ENCODE measurements at regions not wholly inside any gene's neighbourhood (a gene's known extent, or its start where the extent isn't known, plus 50 kb on each side); places are given as distances from the start of the nearest gene placed in this dataset.

- Histone ChIP-seq H3K27ac (ENCODE audit: low read length) (no peak overlapping the region), H3K9me3 (ENCODE audit: control insufficient read depth, low read depth, low read length) (peaks cover 2% of the 10 kb centered on the region), H3K27me3 (ENCODE audit: control insufficient read depth, insufficient read depth, low read length) (no peaks in the 10 kb centered on the region), H3K4me1 (ENCODE audit: control insufficient read depth, low read depth, low read length) (peaks cover 14% of the 10 kb centered on the region), H3K4me3 (ENCODE audit: low read length) (no peak overlapping the region), H3K36me3 (ENCODE audit: control insufficient read depth, low read depth, low read length) (no peaks in the 10 kb centered on the region), H3K9ac (ENCODE audit: low read length) (no peak overlapping the region)
These were observed 214.6 kb downstream of the HDGFL1 start for GRCh38 chr6:22783931-22784330.

GRCh38 chr6:22784601-22785410, 215.4 kb downstream of the HDGFL1 start:
- H3K27ac ChIP-seq (ENCODE audit: low read length) = no peak overlapping the region

GRCh38 chr6:22788038-22788437, 218.7 kb downstream of the HDGFL1 start:
- Histone ChIP-seq H3K9ac (ENCODE audit: low read length) (no peak overlapping the region), H3K9me3 (ENCODE audit: control insufficient read depth, low read depth, low read length) (no peaks in the 10 kb centered on the region), H3K27me3 (ENCODE audit: control insufficient read depth, insufficient read depth, low read length) (no peaks in the 10 kb centered on the region), H3K4me1 (ENCODE audit: control insufficient read depth, low read depth, low read length) (peaks cover 14% of the 10 kb centered on the region), H3K4me3 (ENCODE audit: low read length) (no peak overlapping the region), H3K36me3 (ENCODE audit: control insufficient read depth, low read depth, low read length) (no peaks in the 10 kb centered on the region), H3K27ac (ENCODE audit: low read length) (no peak overlapping the region)

More at GRCh38 chr6:22784601-22785410, 215.4 kb downstream of the HDGFL1 start:
- Histone ChIP-seq H3K9me3 (ENCODE audit: control insufficient read depth, low read depth, low read length) (no peaks in the 10 kb centered on the region), H3K27me3 (ENCODE audit: control insufficient read depth, insufficient read depth, low read length) (no peaks in the 10 kb centered on the region), H3K9ac (ENCODE audit: low read length) (no peak overlapping the region), H3K4me1 (ENCODE audit: control insufficient read depth, low read depth, low read length) (peaks cover 14% of the 10 kb centered on the region), H3K4me3 (ENCODE audit: low read length) (no peak overlapping the region), H3K36me3 (ENCODE audit: control insufficient read depth, low read depth, low read length) (no peaks in the 10 kb centered on the region)

- Histone ChIP-seq H3K4me1 (ENCODE audit: control insufficient read depth, low read depth, low read length) (peaks cover 10% of the 10 kb centered on the region), H3K9ac (ENCODE audit: low read length) (no peak overlapping the region), H3K9me3 (ENCODE audit: control insufficient read depth, low read depth, low read length) (peaks cover 5% of the 10 kb centered on the region), H3K27me3 (ENCODE audit: control insufficient read depth, insufficient read depth, low read length) (no peaks in the 10 kb centered on the region), H3K36me3 (ENCODE audit: control insufficient read depth, low read depth, low read length) (no peaks in the 10 kb centered on the region), H3K4me3 (ENCODE audit: low read length) (no peak overlapping the region), H3K27ac (ENCODE audit: low read length) (no peak overlapping the region)
These were observed 219.9 kb downstream of the HDGFL1 start for GRCh38 chr6:22789315-22789714.

- Histone ChIP-seq H3K27ac (ENCODE audit: low read length) (no peak overlapping the region), H3K36me3 (ENCODE audit: control insufficient read depth, low read depth, low read length) (no peaks in the 10 kb centered on the region), H3K9ac (ENCODE audit: low read length) (no peak overlapping the region), H3K4me3 (ENCODE audit: low read length) (no peak overlapping the region), H3K4me1 (ENCODE audit: control insufficient read depth, low read depth, low read length) (no peaks in the 10 kb centered on the region), H3K9me3 (ENCODE audit: control insufficient read depth, low read depth, low read length) (peaks cover 9% of the 10 kb centered on the region), H3K27me3 (ENCODE audit: control insufficient read depth, insufficient read depth, low read length) (no peaks in the 10 kb centered on the region)
These were observed 225.5 kb downstream of the HDGFL1 start for GRCh38 chr6:22794844-22795243.

- Histone ChIP-seq H3K9ac (ENCODE audit: low read length) (no peak overlapping the region), H3K4me3 (ENCODE audit: low read length) (no peak overlapping the region), H3K27ac (ENCODE audit: low read length) (no peak overlapping the region), H3K27me3 (ENCODE audit: control insufficient read depth, insufficient read depth, low read length) (no peaks in the 10 kb centered on the region), H3K36me3 (ENCODE audit: control insufficient read depth, low read depth, low read length) (no peaks in the 10 kb centered on the region), H3K4me1 (ENCODE audit: control insufficient read depth, low read depth, low read length) (no peaks in the 10 kb centered on the region), H3K9me3 (ENCODE audit: control insufficient read depth, low read depth, low read length) (no peaks in the 10 kb centered on the region)
These were observed 231.1 kb downstream of the HDGFL1 start for GRCh38 chr6:22800451-22800850.

- H3K27ac ChIP-seq (ENCODE audit: low read length) = no peak overlapping the region
- no peak overlapping the region for H3K4me3 ChIP-seq (ENCODE audit: low read length)
- H3K36me3 ChIP-seq (ENCODE audit: control insufficient read depth, low read depth, low read length) = no peaks in the 10 kb centered on the region
- H3K27me3 ChIP-seq (ENCODE audit: control insufficient read depth, insufficient read depth, low read length) = no peaks in the 10 kb centered on the region
- no peak overlapping the region for H3K9ac ChIP-seq (ENCODE audit: low read length)
- no peaks in the 10 kb centered on the region for H3K9me3 ChIP-seq (ENCODE audit: control insufficient read depth, low read depth, low read length)
- H3K4me1 ChIP-seq (ENCODE audit: control insufficient read depth, low read depth, low read length) = no peaks in the 10 kb centered on the region
These were observed 232.5 kb downstream of the HDGFL1 start for GRCh38 chr6:22801831-22802230.

- Histone ChIP-seq H3K4me1 (ENCODE audit: control insufficient read depth, low read depth, low read length) (peaks cover 8% of the 10 kb centered on the region), H3K9ac (ENCODE audit: low read length) (no peak overlapping the region), H3K27me3 (ENCODE audit: control insufficient read depth, insufficient read depth, low read length) (no peaks in the 10 kb centered on the region), H3K9me3 (ENCODE audit: control insufficient read depth, low read depth, low read length) (no peaks in the 10 kb centered on the region), H3K27ac (ENCODE audit: low read length) (no peak overlapping the region), H3K4me3 (ENCODE audit: low read length) (no peak overlapping the region), H3K36me3 (ENCODE audit: control insufficient read depth, low read depth, low read length) (no peaks in the 10 kb centered on the region)
These were observed 235.4 kb downstream of the HDGFL1 start for GRCh38 chr6:22804620-22805261.

- no peak overlapping the region for H3K9ac ChIP-seq (ENCODE audit: low read length)
- H3K9me3 ChIP-seq (ENCODE audit: control insufficient read depth, low read depth, low read length) = no peaks in the 10 kb centered on the region
- no peak overlapping the region for H3K27ac ChIP-seq (ENCODE audit: low read length)
- no peaks in the 10 kb centered on the region for H3K27me3 ChIP-seq (ENCODE audit: control insufficient read depth, insufficient read depth, low read length)
- no peaks in the 10 kb centered on the region for H3K36me3 ChIP-seq (ENCODE audit: control insufficient read depth, low read depth, low read length)
- H3K4me1 ChIP-seq (ENCODE audit: control insufficient read depth, low read depth, low read length) = peaks cover 8% of the 10 kb centered on the region
- H3K4me3 ChIP-seq (ENCODE audit: low read length) = no peak overlapping the region
These were observed 237.9 kb downstream of the HDGFL1 start for GRCh38 chr6:22807261-22807660.

GRCh38 chr6:22807818-22808217, 238.5 kb downstream of the HDGFL1 start:
- Histone ChIP-seq H3K4me1 (ENCODE audit: control insufficient read depth, low read depth, low read length) (peaks cover 8% of the 10 kb centered on the region), H3K27ac (ENCODE audit: low read length) (no peak overlapping the region), H3K36me3 (ENCODE audit: control insufficient read depth, low read depth, low read length) (no peaks in the 10 kb centered on the region), H3K4me3 (ENCODE audit: low read length) (no peak overlapping the region), H3K9me3 (ENCODE audit: control insufficient read depth, low read depth, low read length) (no peaks in the 10 kb centered on the region), H3K27me3 (ENCODE audit: control insufficient read depth, insufficient read depth, low read length) (no peaks in the 10 kb centered on the region), H3K9ac (ENCODE audit: low read length) (no peak overlapping the region)

GRCh38 chr6:22808466-22808865, 239.1 kb downstream of the HDGFL1 start:
- H3K4me1 ChIP-seq (ENCODE audit: control insufficient read depth, low read depth, low read length) = peaks cover 8% of the 10 kb centered on the region
- H3K27ac ChIP-seq (ENCODE audit: low read length) = no peak overlapping the region
- no peak overlapping the region for H3K4me3 ChIP-seq (ENCODE audit: low read length)
- H3K9me3 ChIP-seq (ENCODE audit: control insufficient read depth, low read depth, low read length) = no peaks in the 10 kb centered on the region
- H3K27me3 ChIP-seq (ENCODE audit: control insufficient read depth, insufficient read depth, low read length) = no peaks in the 10 kb centered on the region
- H3K36me3 ChIP-seq (ENCODE audit: control insufficient read depth, low read depth, low read length) = no peaks in the 10 kb centered on the region
- no peak overlapping the region for H3K9ac ChIP-seq (ENCODE audit: low read length)

- no peak overlapping the region for H3K27ac ChIP-seq (ENCODE audit: low read length)
- H3K27me3 ChIP-seq (ENCODE audit: control insufficient read depth, insufficient read depth, low read length) = no peaks in the 10 kb centered on the region
- H3K9me3 ChIP-seq (ENCODE audit: control insufficient read depth, low read depth, low read length) = no peaks in the 10 kb centered on the region
These were observed 240.0 kb downstream of the HDGFL1 start for GRCh38 chr6:22809370-22809769.

More at GRCh38 chr6:22809370-22809769, 240.0 kb downstream of the HDGFL1 start:
- Histone ChIP-seq H3K4me3 (ENCODE audit: low read length) (no peak overlapping the region), H3K4me1 (ENCODE audit: control insufficient read depth, low read depth, low read length) (peaks cover 8% of the 10 kb centered on the region), H3K36me3 (ENCODE audit: control insufficient read depth, low read depth, low read length) (no peaks in the 10 kb centered on the region), H3K9ac (ENCODE audit: low read length) (no peak overlapping the region)
